Breast epithelium (tissue), 4 donors: ENCODE measurements at regions not wholly inside any gene's neighbourhood (a gene's known extent, or its start where the extent isn't known, plus 50 kb on each side); places are given as distances from the start of the nearest gene placed in this dataset.

ENCODE experiments used
- DNase-seq, 2 donors: peaks; one replicate each; pipeline ENCODE4 v3.0.0-alpha.2; 2019; ENCODE audit warnings: low spot score in 2 of 2
- H3K27ac ChIP-seq, 2 donors: fragments of 200-600 bp; sonication (generic) in 1 of 2; one replicate each; pipeline ENCODE4 v1.5.1; 2016 to 2019; ENCODE audit warnings: mild to moderate bottlenecking in 1 of 2
- H3K27me3 ChIP-seq, 2 donors: fragments of 200-600 bp; sonication (generic) in 1 of 2; one replicate each; pipeline versions ENCODE4 v1.5.1 to v1.6.0; 2017 to 2019; ENCODE audit warnings: control low read depth in 1 of 2, mild to moderate bottlenecking in 1 of 2
- H3K36me3 ChIP-seq: fragments of 200-600 bp; one replicate; pipeline ENCODE4 v1.5.1; 2019
- H3K4me1 ChIP-seq, 2 donors: fragments of 200-600 bp; sonication (generic); one replicate each; pipeline ENCODE4 v1.5.1; 2016 to 2019; ENCODE audit warnings: control low read depth in 1 of 2
- H3K4me3 ChIP-seq, 3 donors: fragments of 200-600 bp; sonication (generic); 1 replicate in 2 of 3; 2 replicates in 1 of 3; pipeline ENCODE4 v1.5.1; 2016 to 2019; ENCODE audit warnings: mild to moderate bottlenecking in 3 of 3, moderate library complexity in 2 of 3
- H3K9me3 ChIP-seq, 2 donors: fragments of 200-600 bp; sonication (generic) in 1 of 2; one replicate each; pipeline ENCODE4 v1.5.1; 2016 to 2019; ENCODE audit warnings: control low read depth in 1 of 2
- POLR2A ChIP-seq: fragments of 450-650 bp; IDR thresholded peaks from one replicate; pipeline ENCODE4 v1.6.1; 2016; ENCODE audit warnings: antibody characterized with exemption, mild to moderate bottlenecking, moderate library complexity
- POLR2AphosphoS5 ChIP-seq, 3 donors: sonication (generic); formaldehyde crosslinking; IDR thresholded peaks; one replicate each; pipeline ENCODE4 v1.6.1; 2017; ENCODE audit warnings: antibody characterized with exemption in 3 of 3
- intact Hi-C: fragments of 100-400 bp; cut with DNase I; formaldehyde crosslinking; loops from one replicate; pipeline ENCODE4 v1.15.1; 2023; ENCODE audit warnings: low total_unique reads
- TF ChIP-seq, protein P1 (sequence below), 3 donors: fragments of 450-650 bp; IDR thresholded peaks; one replicate each; pipeline ENCODE4 v1.5.1; 2016 to 2017; ENCODE audit warnings: antibody characterized with exemption in 3 of 3, mild to moderate bottlenecking in 3 of 3, moderate library complexity in 3 of 3

DNA sequence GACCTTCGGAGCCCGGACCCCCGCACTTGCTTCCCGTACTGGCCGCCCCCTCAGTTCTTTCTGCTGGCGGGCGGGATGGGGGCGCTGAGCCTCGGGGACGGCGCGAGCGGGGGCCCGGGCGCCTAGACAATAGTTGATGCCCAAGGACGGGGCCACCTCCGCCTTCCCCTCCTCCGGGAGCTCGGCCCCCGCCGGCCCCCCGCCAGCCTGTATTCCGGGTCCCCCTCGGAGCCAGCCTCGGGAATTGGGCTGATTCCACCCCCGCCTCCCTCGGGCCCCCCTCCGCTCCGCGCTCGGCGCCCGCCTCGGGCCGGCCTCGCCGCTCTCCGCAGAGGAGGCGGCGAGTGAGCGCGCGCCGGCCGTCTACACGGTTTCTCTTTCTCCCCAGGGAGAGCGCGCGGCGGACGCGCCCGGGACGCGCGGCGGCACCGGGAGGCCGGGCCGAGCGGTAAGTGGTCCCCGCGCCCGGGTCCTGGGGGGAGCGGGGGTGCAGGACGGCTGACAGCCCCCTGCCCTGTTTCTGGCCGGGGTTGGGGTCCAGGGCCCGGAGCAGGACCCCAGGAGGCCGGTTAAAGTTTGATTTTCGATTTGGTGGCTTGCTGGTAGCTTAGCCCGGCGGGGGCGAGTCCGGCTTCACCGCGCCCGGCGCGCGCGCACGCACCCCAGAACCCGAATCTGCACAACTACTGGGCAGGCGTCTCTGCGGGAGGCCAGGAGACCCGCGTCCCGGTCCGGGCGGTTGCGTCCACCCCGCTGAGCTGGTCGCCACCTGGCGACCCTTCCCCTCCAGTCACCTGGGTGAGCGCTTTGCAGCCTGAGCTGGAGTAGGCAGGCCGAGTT lies 413.7 kb downstream of the PCNX1 start:
- no peaks in the 10 kb centered on the region for H3K9me3 ChIP-seq
- H3K4me3 ChIP-seq = peak overlapping the region; percentile 71 to 96 (median 78)
- DNase-seq = peak; percentile 51 to 60
- peak overlapping the region; percentile 98 to 99 for H3K27ac ChIP-seq
- H3K36me3 ChIP-seq = no peaks in the 10 kb centered on the region
- no peaks in the 10 kb centered on the region for H3K27me3 ChIP-seq
- TF ChIP-seq, protein P1, sequence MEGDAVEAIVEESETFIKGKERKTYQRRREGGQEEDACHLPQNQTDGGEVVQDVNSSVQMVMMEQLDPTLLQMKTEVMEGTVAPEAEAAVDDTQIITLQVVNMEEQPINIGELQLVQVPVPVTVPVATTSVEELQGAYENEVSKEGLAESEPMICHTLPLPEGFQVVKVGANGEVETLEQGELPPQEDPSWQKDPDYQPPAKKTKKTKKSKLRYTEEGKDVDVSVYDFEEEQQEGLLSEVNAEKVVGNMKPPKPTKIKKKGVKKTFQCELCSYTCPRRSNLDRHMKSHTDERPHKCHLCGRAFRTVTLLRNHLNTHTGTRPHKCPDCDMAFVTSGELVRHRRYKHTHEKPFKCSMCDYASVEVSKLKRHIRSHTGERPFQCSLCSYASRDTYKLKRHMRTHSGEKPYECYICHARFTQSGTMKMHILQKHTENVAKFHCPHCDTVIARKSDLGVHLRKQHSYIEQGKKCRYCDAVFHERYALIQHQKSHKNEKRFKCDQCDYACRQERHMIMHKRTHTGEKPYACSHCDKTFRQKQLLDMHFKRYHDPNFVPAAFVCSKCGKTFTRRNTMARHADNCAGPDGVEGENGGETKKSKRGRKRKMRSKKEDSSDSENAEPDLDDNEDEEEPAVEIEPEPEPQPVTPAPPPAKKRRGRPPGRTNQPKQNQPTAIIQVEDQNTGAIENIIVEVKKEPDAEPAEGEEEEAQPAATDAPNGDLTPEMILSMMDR (IDR thresholded peaks at IDR 0.05) = no peak
- TF ChIP-seq POLR2A (peak; percentile 2), POLR2AphosphoS5 (IDR thresholded peaks at IDR 0.05) (peak in 1 of 3 donors; percentile 52)
- intact Hi-C loops = no loop called here
- H3K4me1 ChIP-seq = peaks cover 0 to 5% of the 10 kb centered on the region in 2 donors

DNA sequence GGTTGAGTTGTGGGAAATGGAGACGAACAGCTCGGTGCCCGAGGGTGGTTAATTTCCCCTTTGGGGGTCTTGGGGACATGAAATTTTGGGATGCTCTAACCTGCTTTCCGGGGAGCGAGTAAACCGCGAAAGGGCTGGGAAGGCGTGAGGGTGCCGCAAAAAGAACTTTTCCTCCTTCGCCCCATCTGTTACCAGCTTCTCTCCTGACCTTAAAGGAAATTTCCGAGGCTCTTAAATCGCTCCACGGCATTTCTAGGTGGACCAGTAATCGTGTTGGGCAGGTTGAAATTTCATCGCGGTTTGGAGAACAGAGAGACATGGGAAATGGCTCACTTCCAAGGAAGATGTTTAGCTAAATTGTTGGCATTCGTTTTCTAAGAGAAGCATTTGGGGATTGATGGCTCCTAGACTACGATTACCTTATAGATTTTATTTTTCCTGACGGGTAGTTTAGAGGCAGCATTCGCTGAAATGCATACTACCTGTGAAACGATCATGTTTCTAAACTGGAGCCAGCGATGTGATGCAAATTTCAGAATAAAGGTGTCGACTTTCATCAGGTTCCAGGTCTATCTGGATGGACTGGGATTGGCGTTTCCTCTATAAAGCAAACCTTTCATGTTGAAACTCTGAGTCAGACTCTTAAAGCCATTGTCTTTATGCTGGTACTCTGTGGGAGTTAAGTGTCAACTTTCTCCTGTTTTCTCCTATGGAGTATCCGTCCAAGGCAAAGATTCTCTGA lies 414.5 kb downstream of the PCNX1 start:
- Histone ChIP-seq H3K9me3 (no peaks in the 10 kb centered on the region), H3K4me1 (peaks cover 0 to 5% of the 10 kb centered on the region in 2 donors), H3K27ac (peak overlapping the region; percentile 98 to 99), H3K36me3 (no peaks in the 10 kb centered on the region), H3K27me3 (no peaks in the 10 kb centered on the region), H3K4me3 (peak overlapping the region; percentile 71 to 96 (median 78))
- TF ChIP-seq POLR2A (peak; percentile 1), POLR2AphosphoS5 (IDR thresholded peaks at IDR 0.05) (no peak)
- TF ChIP-seq, protein P1 (IDR thresholded peaks at IDR 0.05) = peak in 1 of 3 donors; percentile 13
- intact Hi-C loops = no loop called here
- peak in 1 of 2 donors; percentile 55 for DNase-seq

DNA sequence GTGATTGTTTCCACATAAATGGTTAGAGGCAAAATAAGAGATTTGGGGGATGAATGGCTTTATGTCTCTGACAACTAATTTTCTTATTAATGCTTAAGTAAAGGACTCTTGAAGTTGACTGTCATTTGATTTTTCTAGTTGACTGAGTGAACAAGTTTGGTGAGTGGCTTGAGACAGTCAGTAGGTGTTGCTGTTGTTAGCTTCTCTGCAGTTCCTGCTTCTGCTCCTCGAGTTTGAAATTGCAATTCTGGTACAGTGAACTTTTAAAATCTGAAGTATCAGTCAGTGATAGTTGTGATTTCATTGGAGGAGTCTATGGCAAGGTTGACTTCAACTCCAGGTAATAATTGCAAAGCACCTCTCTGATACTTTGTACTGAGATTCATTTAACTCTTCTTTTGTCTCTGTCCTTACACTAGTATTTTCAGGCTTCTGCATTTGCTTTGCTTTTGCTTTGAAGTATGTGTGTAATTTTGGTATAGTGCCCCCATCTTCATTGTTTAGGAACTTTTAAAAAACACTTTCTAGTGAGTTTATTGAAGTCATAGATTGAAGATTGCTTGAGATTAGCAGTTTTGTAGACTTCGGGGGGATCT lies 415.5 kb downstream of the PCNX1 start:
- Histone ChIP-seq H3K27ac (peak overlapping the region; percentile 8 to 99), H3K4me1 (peaks cover 0 to 5% of the 10 kb centered on the region in 2 donors), H3K4me3 (peak overlapping the region in 2 of 3 donors; percentile 0 to 78), H3K36me3 (no peaks in the 10 kb centered on the region), H3K9me3 (no peaks in the 10 kb centered on the region), H3K27me3 (no peaks in the 10 kb centered on the region)
- no peak for DNase-seq
- intact Hi-C loops = no loop called here
- no peak for TF ChIP-seq POLR2A
- TF ChIP-seq POLR2AphosphoS5 (IDR thresholded peaks at IDR 0.05) = no peak
- TF ChIP-seq, protein P1 (IDR thresholded peaks at IDR 0.05) = peak in 1 of 3 donors; percentile 22

DNA sequence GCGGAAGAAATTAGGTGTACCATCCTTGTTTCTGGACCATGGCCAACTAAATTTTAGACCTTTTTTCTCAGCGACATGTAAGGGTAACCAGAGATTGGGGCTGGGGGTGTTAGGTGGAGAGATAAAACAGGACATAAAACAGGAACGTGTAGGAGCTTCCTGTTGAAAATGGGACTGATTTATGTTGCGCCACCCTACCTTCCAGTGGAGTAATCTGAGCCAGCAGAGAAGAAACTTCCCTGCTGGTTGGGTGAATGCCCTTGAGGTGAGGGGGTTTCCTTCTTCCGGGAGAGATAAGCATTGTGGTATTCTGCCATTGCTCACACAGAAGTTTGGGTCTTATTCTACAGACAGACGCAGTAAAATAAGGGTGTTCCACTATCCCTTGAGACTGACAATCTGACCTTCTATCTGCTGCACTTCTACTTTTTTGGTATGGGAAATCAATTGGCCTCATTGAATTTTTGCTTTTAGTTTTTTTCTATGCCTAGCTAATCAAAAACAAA lies 417.6 kb downstream of the PCNX1 start:
- intact Hi-C loops = no loop called here
- TF ChIP-seq, protein P1 (IDR thresholded peaks at IDR 0.05) = no peak
- TF ChIP-seq POLR2A (no peak), POLR2AphosphoS5 (IDR thresholded peaks at IDR 0.05) (no peak)
- DNase-seq = no peak

More for the DNA sequence above, 417.6 kb downstream of the PCNX1 start:
- no peaks in the 10 kb centered on the region for H3K27me3 ChIP-seq
- H3K27ac ChIP-seq = no peak overlapping the region
- peaks cover 0 to 5% of the 10 kb centered on the region in 2 donors for H3K4me1 ChIP-seq
- H3K4me3 ChIP-seq = no peak overlapping the region
- H3K9me3 ChIP-seq = no peaks in the 10 kb centered on the region
- H3K36me3 ChIP-seq = no peaks in the 10 kb centered on the region
